Fibroblast of mammary gland (primary cell): ENCODE measurements at regions not wholly inside any gene's neighbourhood (a gene's known extent, or its start where the extent isn't known, plus 50 kb on each side); places are given as distances from the start of the nearest gene placed in this dataset.

Experiments
- DNase-seq: peaks from one replicate; pipeline ENCODE4 v3.0.0-alpha.2; 2010; ENCODE audit warnings: low read depth
- H3K4me3 ChIP-seq: 2 replicates; pipeline ENCODE4 v1.5.1; 2011; ENCODE audit warnings: low read depth, mild to moderate bottlenecking, low read length, moderate library complexity; ENCODE audit not compliant: control insufficient read depth
- TF ChIP-seq, protein P1 (sequence below): conservative IDR thresholded peaks from 2 replicates; pipeline ENCODE4 v1.5.1; 2011; ENCODE audit warnings: low read depth, low read length, inconsistent platforms; ENCODE audit not compliant: control insufficient read depth, insufficient read depth

DNA sequence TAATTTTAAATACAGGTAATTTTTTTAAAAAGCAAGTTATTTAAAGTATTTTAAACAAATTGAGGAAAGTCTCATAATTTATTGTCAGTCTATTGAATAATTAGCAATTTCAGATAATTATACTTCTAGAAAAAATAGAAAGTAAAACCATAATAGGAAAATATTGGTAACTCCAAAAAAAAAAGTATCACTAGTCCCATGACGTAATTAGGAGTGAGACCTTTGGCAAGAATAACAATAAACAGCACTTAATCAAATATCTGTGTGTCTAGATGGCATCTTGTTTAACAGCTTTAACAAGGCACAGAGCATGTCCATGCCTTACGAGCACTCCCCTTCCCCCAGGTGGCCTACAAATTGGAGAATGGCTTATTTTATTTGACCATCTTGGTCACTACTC is 1683.6 kb upstream of the AGA start:
- TF ChIP-seq, protein P1, sequence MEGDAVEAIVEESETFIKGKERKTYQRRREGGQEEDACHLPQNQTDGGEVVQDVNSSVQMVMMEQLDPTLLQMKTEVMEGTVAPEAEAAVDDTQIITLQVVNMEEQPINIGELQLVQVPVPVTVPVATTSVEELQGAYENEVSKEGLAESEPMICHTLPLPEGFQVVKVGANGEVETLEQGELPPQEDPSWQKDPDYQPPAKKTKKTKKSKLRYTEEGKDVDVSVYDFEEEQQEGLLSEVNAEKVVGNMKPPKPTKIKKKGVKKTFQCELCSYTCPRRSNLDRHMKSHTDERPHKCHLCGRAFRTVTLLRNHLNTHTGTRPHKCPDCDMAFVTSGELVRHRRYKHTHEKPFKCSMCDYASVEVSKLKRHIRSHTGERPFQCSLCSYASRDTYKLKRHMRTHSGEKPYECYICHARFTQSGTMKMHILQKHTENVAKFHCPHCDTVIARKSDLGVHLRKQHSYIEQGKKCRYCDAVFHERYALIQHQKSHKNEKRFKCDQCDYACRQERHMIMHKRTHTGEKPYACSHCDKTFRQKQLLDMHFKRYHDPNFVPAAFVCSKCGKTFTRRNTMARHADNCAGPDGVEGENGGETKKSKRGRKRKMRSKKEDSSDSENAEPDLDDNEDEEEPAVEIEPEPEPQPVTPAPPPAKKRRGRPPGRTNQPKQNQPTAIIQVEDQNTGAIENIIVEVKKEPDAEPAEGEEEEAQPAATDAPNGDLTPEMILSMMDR = no peak
- H3K4me3 ChIP-seq = no peak overlapping the region
- no peak for DNase-seq

DNA sequence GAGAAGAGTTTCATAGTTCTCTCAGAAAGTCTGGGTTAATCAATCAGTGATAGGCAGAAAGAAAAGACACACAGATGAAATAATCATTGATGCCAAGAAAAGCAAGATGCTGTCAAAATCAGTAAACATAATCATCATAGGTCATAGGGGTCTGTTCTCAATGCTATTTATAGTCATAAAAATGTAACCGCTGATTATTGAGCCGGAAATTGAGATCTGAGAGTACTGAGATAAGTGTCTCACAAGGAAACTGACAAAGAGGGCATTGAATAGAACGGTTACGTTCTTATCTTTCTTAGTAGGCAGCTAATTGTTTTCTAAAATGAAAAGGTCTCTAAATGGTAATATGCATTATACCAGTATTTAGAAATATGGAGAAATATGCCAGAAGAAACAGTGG is 1686.1 kb upstream of the AGA start:
- no peak overlapping the region for H3K4me3 ChIP-seq
- TF ChIP-seq, protein P1 = no peak
- no peak for DNase-seq

DNA sequence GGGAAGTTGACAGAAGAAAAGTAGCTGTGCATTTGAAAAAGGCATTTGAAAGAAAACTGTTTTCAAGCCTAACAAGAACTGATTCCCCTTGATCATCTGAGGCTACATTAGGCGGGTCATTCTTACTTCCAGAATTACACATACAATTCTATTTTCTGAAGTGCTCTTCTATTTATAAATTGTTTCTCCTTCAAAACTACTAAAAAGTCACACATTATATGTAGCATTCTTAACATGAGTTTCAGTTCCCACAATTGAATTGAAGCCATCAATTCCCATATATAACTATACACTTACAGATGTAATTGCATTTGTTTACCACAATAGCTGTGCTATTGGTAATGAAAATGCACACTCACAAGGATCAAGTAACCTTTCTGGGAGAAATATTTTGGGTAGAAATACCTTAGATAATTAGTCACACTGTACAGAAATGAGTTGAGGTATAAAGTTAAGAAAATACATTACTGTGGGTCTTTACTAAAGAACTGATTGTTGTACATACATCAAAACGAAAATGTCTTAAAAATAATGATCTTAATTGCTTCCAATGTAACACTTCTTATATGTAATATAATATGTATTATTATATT is 1688.0 kb upstream of the AGA start:
- no peak for DNase-seq
- TF ChIP-seq, protein P1 = no peak
- no peak overlapping the region for H3K4me3 ChIP-seq

DNA sequence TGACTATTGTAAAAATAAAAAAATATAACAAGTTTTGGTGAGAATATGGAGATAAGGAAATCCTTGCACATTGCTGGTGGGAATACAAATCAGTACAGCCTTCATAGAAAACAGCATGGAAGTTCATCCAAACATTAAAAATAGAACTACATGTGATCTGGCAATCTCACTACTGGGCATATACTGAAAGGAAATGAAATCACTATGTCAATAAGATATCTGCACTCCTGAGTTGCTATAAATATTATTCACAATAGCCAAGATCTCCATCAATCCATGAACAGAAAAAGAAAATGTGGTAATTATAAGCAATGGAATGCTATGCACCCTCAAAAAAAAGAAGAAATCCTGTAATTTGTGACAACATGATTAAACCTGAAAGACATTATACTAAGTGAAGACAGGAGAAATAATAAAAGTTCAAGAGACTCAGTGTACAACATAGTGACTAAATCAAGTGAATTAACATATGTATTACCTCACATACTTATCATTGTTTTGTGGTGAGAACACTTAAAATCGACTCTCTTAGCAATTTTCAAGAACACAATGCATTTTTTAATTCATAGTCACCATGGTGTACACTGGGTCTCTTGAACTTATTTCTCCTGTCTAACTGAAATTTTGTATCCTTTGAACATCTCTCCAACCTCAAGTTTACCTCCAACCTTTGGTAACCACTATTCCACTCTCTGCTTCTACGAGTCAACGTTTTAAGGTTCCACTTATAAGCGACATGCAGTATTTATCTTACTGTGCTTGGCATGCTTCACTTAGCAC is 1703.7 kb upstream of the AGA start:
- H3K4me3 ChIP-seq = no peak overlapping the region
- DNase-seq = no peak
- TF ChIP-seq, protein P1 = no peak

DNA sequence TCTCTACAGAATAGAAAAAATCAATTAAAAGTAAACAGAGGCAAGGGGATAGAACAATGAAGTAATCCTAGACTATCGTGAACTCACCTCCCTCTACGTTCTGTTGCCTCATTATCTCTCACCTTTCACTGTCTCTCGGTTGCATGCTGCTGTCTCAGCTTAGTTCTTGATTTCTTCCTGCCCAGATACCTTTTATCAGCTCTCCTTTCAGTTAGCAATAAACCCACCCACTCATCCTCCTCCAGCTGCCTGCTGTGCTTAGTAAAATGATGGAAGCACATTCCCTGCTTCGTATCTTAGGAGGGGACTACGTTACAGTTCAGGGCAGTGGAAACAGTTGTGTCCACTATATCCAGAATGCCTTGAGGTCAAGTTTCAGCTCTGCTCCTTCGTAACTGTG is 1709.5 kb upstream of the AGA start:
- no peak for DNase-seq
- TF ChIP-seq, protein P1 = no peak
- no peak overlapping the region for H3K4me3 ChIP-seq

DNA sequence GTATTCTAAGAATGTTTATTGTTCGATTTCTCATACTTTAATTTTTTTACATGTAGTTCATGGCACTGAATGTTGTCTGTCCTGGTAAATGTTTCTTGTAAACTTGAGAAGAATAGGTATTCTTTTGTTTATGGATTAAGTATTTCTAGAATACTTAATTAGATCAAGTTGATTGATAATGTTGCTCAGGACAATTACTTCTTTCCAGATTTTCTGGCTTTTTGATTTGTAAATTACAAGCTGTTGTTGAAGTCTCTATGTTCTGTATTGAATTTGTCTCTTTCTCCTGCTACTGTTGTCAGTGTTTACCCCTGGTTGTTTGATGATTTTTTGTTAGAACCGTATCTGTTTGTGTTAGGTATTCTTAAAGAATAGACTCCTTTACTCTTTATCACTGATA is 1720.9 kb upstream of the AGA start:
- H3K4me3 ChIP-seq = no peak overlapping the region
- TF ChIP-seq, protein P1 = no peak
- DNase-seq = no peak
